WERI-Rb-1 (cell line): ENCODE measurements at regions not wholly inside any gene's neighbourhood (a gene's known extent, or its start where the extent isn't known, plus 50 kb on each side); places are given as distances from the start of the nearest gene placed in this dataset.

Experiments
- DNase-seq: peaks from one replicate; pipeline ENCODE4 v3.0.0-alpha.2; 2020
- H3K27ac ChIP-seq: fragments of 250-450 bp; sonication (Bioruptor Pico); 2 replicates; pipeline ENCODE4 v1.5.1; 2020; ENCODE audit warnings: mild to moderate bottlenecking, moderate library complexity
- H3K27me3 ChIP-seq: fragments of 250-450 bp; sonication (Bioruptor Pico); 2 replicates; pipeline ENCODE4 v1.5.1; 2021; ENCODE audit warnings: mild to moderate bottlenecking, low read depth, moderate library complexity; ENCODE audit not compliant: insufficient read depth, severe bottlenecking
- H3K36me3 ChIP-seq: fragments of 250-450 bp; sonication (Bioruptor Pico); 2 replicates; pipeline ENCODE4 v1.5.1; 2020; ENCODE audit warnings: mild to moderate bottlenecking, moderate library complexity
- H3K4me3 ChIP-seq: 2 replicates; pipeline ENCODE4 v1.5.1; 2011; ENCODE audit warnings: low read depth, mild to moderate bottlenecking, control low read depth, low read length
- H3K9me3 ChIP-seq: fragments of 250-450 bp; sonication (Bioruptor Pico); 2 replicates; pipeline ENCODE4 v1.5.1; 2021; ENCODE audit warnings: mild to moderate bottlenecking, moderate library complexity; ENCODE audit not compliant: severe bottlenecking
- CTCF ChIP-seq: IDR thresholded peaks from 2 replicates; pipeline ENCODE4 v1.5.1; 2011; ENCODE audit warnings: low read depth, mild to moderate bottlenecking, control low read depth, inconsistent platforms, low read length

- DNase-seq, result no peak
- H3K27ac ChIP-seq, result no peak overlapping the region; the same call in 1 of the 2 replicates
These were observed 383.5 kb upstream of the VWC2 start for GRCh38 chr7:49389871-49390479.

DNA sequence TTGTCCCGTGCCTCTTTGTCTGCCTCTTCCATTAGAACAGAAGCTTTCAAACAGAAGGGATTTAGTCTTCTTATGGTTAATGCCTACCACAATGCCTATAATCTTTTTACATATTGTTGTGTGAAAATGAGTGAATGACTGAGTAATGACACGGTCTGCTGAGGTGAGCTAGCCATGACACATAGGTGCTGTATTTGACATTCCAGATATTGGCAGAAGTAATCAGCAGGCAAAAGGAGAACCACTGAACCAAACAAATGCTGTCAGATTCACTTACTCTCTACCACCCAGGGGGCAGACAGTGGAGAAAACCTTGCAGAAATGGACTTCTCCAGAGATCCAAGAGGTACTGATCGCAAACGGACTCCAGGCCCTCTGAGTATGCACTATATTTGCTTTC lies 377.2 kb upstream of the VWC2 start:
- H3K27me3 ChIP-seq, result no peaks in the 10 kb centered on the region
- no peak for TF ChIP-seq CTCF
- no peaks in the 10 kb centered on the region for H3K9me3 ChIP-seq
- H3K27ac ChIP-seq, result no peak overlapping the region
- no peak for DNase-seq
- H3K36me3 ChIP-seq, result no peaks in the 10 kb centered on the region
- no peak overlapping the region for H3K4me3 ChIP-seq

More at GRCh38 chr7:49389871-49390479, 383.5 kb upstream of the VWC2 start:
- Histone ChIP-seq H3K9me3 (no peaks in the 10 kb centered on the region), H3K36me3 (no peaks in the 10 kb centered on the region), H3K4me3 (no peak overlapping the region), H3K27me3 (no peaks in the 10 kb centered on the region)
- TF ChIP-seq CTCF, result no peak

- TF ChIP-seq CTCF, result no peak
- no peak overlapping the region for H3K4me3 ChIP-seq
- no peak overlapping the region for H3K27ac ChIP-seq
- no peak for DNase-seq
- H3K27me3 ChIP-seq, result no peaks in the 10 kb centered on the region
- no peaks in the 10 kb centered on the region for H3K9me3 ChIP-seq
- H3K36me3 ChIP-seq, result no peaks in the 10 kb centered on the region
These were observed 375.7 kb upstream of the VWC2 start for GRCh38 chr7:49397750-49398149.

DNA sequence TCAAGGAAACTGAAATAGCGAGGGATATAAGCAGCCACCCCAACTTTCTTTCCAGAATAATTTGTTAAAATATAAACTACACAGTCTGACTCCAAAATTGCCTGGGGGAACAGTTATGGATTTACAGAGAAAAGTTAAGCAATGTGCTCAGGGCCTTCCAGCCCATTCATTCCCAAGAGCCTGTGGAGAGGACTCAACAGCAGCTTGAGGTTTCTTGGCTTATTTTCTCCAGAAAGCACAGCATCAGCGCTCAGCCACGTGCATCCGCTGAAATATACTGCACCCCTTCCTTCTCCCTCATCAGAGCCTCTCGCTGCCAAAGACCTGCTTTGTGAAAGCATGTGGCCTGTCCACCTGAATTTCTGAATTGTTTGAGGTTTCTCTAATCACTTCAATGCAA lies 375.2 kb upstream of the VWC2 start:
- no peaks in the 10 kb centered on the region for H3K36me3 ChIP-seq
- no peak for DNase-seq
- TF ChIP-seq CTCF, result no peak
- no peak overlapping the region for H3K4me3 ChIP-seq
- H3K9me3 ChIP-seq, result no peaks in the 10 kb centered on the region
- H3K27ac ChIP-seq, result no peak overlapping the region
- no peaks in the 10 kb centered on the region for H3K27me3 ChIP-seq

GRCh38 chr7:49398746-49399145 lies 374.7 kb upstream of the VWC2 start:
- TF ChIP-seq CTCF, result no peak
- Histone ChIP-seq H3K27me3 (no peaks in the 10 kb centered on the region), H3K27ac (no peak overlapping the region), H3K4me3 (no peak overlapping the region), H3K36me3 (no peaks in the 10 kb centered on the region), H3K9me3 (no peaks in the 10 kb centered on the region)
- DNase-seq, result no peak
